ENCODE measurements at regions not wholly inside any gene's neighbourhood (a gene's known extent, or its start where the extent isn't known, plus 50 kb on each side); places are given as distances from the start of the nearest gene placed in this dataset.
"Not testable (repeated sequence)": the region's sequence is repeated elsewhere in the genome, so short reads cannot be mapped to it uniquely, and the experiment has no call there.

DNA sequence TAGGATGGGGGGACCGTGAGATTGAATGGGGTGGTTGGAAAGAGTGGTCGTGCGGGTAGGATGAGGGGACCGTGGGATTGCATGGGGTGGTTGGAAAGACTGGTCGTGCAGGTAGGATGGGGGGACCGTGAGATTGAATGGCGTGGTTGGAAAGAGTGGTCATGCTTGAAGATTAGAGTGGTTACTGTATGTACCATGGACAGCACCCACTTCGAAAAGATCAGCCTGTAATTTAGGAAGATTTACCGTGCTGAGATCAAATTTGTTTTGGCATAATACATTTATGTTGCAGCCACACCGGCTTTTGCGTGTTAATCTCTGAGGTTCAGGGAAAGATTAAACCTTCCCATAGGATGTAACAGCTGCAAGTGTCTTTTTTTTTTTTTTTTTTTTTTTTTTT, 495.2 kb upstream of the ADARB2 start:
- DNase-seq (ENCODE audit: low spot score in 2 of 2) (no peak), FAIRE-seq (no peak)

DNA sequence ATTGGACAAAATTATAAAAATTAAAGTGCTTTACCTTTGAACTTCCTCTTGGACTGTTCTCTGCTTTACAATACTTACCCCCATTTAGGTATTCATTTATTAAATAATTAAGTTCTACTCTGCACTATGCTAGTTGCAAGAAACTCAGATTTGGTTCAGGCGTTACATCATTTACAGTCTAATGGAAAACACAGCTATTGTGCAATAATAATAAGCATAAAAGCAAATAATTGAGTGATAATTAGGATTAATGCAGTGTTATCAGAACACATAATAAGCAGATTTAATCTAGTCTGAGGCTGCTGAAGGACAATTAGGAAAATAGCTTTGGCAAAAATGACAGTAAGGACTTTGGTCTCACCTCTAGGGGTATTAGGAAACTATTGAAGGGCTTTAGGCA, 493.2 kb upstream of the ADARB2 start:
- no peak for DNase-seq (ENCODE audit: low spot score in 2 of 2)
- FAIRE-seq, result no peak

DNA sequence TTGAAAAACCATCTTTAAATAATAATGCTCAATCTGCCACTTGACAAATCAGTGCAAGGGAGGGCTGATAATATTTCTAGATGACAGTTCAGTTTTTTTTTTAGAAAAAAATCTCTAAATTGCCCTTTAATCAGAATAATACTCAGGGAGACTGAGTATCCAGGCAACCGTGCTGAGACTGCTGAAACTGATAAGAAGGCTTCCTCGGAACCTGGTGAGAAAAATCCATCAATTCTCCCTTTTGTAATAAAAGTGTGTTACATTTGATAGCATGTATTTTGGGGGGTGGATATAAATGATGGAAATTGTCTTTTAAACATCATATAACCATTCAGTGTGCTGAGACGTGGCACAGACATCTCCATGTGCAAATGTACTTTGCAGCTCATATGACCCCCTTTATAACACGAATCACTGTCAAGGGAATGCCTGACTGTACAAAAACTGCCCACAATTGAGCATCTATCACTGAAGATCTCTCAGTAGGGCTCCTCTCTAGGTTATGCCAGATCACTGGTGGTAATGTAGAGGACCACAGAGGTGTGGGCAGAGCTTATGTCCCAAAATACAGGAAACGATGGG, 491.1 kb upstream of the ADARB2 start:
- DNase-seq (ENCODE audit: low spot score in 2 of 2), result no peak
- no peak for FAIRE-seq

DNA sequence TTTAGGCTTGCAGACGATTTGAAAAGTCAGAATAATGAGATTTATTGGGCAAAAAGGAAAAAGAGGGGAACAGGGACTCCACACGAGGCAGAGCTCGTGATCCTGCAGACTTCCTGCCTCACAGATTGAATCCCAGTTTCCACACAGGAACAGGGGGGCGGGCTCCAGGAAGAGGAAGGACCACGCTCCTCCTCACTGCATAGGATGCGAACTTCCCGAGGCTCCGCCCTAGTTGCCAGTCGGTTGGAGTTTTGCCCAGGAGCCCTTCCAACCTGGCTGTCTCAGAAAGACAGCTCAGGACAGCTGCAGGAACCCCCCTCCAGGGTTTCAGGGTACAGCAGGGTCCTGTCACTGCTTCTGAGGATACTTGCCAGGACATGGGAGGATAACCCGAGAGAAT, 488.3 kb upstream of the ADARB2 start:
- no peak for FAIRE-seq
- DNase-seq (ENCODE audit: low spot score in 2 of 2), result no peak

DNA sequence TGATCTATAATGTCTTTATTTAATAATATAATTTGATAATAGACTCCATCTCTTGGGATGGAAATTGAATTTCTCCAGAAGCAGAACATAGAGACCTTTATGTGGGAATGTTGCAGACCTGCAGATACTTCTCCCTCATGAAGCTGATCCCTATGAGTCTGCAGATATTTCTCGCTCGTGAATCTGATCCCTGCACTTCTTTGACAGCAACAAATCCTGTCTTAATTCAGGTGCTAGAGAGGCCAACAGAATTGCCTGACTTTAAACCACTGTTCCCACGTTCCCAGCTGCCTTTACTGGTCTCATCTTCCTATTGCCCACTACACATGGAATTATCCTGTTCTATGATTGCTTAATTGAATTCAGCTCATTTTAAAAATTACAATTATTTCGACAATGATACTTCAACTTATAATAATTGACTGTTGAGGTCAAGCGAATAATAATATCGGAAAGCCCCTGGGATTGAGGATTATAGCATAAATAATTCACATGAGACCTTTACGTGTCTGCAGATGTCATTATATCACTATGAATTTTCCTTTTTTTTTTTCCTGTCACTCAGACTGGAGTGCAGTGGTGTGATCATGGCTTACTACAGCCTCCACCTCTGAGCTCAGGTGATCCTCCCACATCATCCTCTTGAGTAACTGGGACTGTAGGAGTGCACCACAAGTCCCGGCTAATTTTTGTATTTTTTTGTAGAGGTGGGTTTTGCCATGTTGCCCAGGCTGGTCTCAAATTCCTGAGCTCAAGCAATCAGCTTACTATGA, 486.4 kb upstream of the ADARB2 start:
- no peak for DNase-seq (ENCODE audit: low spot score in 2 of 2)
- FAIRE-seq, result no peak

DNA sequence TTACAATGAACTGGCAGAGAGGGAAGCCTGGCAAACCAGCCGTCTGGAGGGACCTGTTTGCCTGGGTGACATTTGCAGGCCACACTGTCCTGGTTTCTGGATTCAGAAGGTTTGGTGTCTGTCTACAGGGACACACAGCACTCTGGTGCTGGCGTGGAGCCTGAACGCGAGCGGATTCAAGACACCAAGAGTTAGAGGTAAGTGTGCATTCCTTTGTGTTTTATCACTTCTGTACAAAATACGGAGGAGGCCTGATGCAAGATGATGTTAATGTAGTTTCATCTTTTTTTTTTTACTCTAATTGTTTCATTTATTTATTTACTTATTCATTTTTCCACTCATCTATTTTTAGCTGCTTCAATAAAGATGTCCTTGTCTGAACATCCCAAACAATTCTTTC, 485.3 kb upstream of the ADARB2 start:
- FAIRE-seq, result no peak
- no peak for DNase-seq (ENCODE audit: low spot score in 2 of 2)

DNA sequence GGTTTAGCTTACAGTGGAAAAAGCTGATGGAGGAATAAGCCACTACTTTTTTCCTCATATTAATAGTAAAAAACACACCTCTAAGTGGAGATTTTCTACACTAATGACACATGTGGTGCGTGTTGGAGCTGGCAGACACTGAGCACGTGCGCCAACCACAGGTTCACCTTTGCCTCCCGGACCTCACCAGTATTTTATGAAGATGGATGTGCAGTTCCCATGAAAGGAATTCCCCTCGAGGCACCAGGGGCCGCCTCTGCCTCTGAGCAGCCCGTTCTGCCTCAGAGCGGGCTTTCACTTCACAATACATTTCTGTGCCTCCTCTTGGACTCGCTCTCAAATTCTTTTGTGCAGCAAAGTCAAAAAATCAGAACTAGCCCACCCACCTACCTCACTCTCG, 477.5 kb upstream of the ADARB2 start:
- DNase-seq (ENCODE audit: low spot score in 2 of 2) (no peak), FAIRE-seq (no peak)

DNA sequence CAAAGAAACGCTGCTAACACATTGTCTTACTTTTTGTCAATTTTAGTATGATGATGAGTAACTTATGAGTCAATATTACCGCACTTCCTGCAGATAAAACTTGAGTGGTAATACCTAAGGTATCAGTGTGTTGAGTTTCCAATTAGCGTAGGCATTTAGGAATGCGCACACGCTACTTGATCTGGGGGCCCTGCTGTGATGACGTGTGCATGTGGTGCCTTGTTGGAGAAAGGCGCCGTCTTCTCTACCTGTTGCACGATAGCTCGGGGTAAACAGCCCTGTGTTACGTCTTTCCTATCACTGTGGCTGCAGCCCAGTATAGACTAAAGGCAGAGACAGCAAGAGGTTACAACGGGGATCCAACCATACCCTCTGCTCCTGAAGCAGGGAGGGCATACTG, 476.8 kb upstream of the ADARB2 start:
- no peak for DNase-seq (ENCODE audit: low spot score in 2 of 2)
- FAIRE-seq, result no peak

DNA sequence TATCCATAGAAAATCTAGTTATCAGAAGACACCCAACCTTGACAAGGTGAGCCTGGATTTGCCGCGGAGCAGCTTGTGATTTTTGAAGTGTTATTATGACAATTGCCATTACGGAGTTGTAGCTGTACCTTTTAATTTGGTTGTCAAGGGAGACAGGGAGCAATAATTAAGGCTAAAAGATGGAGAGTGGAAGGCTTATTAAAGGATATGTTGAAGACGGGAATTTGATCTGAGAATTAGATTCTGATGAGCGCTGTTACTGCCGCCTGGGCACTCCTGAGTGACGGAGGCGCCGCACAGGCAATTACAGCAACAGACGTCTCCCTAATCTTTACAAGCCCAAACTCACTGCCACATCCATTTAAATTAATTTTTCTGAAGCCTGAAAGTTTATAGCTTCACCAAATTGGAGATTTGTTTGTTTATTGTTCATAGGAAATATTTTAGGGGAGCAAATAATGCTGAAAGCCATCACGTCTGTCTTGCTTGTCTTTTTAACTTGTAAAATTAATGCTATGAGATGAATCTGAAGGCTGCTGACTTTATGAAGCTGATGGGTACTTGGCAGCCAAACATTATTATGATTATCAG, 475.0 kb upstream of the ADARB2 start:
- no peak for FAIRE-seq

DNA sequence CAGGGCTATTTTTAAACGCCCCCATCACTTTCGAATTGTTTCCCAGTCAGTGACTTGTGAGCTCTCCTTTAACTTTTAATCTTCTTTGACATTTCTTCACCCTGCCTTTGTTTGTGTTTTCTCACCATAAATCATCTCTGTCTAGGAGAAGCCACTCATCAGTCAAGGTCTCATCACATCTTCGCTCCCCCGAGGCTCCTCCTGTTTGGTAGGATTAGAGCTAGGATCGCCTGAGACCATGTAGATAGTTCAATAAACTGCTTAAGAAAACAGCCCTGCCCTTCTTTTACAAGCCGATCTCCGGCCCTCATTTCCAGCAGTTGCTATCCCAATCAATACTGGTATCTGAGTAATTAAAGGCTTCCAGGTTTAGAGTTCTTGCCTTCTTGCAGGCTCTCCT, 472.8 kb upstream of the ADARB2 start:
- DNase-seq (ENCODE audit: low spot score in 2 of 2) (no peak), FAIRE-seq (no peak)

More for the DNA sequence above, 475.0 kb upstream of the ADARB2 start:
- no peak for DNase-seq (ENCODE audit: low spot score in 2 of 2)

DNA sequence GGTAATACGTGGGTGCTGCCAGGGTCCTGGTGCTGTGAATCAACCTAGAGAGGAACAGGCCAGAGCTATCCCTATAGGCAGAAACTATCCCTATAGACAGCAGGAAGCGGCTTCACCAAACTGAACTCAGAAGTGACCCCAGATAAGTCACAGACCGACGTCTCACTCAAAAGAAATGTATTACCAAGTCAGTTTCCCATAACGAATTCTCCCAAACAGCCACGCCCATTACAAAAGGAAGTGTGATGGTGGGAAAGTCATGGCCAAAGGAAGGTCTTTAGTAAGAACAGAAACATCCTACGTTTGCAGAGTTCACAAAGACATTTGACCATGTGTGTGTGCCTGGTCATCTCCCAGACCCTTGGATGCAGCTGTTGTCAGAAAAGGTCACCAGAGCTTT, 470.8 kb upstream of the ADARB2 start:
- FAIRE-seq (no peak), DNase-seq (ENCODE audit: low spot score in 2 of 2) (no peak)

DNA sequence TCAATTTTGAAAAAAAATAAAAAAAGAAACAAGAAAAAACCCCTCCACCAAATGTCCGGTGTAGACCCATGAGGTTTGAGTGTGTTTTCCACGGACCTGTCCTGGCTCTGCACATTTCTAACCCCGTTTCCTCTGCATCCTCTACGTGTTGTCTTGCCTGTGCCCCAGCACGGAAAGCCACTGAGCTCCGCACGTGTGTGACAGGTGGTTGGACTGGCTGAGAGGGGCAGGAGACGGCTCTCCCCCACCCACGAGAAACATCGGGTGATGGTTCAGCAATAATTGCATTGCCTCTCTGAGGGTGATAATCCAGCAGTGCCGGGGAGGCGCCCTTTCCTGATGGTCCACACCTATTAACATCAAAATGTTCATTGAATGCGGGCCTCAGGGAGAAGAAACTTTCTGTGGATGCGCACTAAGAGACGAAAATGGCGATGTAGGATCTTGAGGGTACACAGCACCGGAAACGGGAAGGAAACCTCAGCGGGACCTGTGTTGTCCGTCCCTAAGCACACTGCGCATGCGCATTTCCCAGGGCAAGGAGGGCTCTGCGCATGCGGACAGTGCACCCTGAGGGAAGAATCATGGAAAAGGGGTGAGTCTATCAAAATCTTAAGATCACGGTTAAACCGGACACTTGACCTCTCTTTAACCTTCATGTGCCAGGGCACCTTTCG, 470.1 kb upstream of the ADARB2 start:
- FAIRE-seq (no peak), DNase-seq (ENCODE audit: low spot score in 2 of 2) (no peak)

DNA sequence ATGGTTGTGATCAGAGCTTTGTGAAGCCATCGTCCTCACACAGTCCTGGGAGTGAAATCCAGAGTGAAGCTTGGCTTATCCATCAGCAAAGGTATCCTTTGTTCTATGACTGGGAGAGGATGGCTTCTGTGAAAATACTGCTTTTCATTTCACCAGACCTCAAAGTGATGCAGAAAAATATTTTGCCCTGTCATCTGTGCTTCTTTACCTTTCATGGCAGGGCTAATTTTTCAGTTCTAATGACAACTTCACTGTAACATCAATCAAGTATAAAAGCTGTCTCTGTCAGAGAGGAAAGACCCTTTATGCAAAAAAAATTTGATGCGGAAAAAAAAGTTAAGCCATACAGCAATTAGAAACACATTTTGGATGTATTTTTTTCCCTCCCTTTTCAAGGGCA, 468.1 kb upstream of the ADARB2 start:
- FAIRE-seq, result no peak
- no peak for DNase-seq (ENCODE audit: low spot score in 2 of 2)

DNA sequence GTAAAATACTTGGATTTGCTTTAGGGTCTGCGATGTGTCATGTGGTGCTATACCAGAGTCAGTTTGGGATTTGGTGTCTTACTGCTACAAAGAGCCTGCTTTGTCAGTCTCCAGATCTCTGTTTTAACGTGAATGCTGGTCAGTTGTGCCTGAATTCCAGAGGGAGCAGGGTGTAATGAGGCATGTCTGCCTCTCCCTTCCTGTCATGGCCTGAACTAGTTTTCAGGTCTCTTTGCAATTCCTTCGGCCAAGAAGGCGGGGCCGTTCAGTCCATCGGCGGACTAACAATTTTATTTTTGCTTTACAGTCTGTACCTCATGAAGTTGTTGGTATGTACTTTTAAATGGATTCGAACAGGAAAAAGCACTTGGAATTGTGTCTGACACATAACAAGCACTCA, 465.1 kb upstream of the ADARB2 start:
- DNase-seq (ENCODE audit: low spot score in 2 of 2), result no peak
- FAIRE-seq, result no peak

DNA sequence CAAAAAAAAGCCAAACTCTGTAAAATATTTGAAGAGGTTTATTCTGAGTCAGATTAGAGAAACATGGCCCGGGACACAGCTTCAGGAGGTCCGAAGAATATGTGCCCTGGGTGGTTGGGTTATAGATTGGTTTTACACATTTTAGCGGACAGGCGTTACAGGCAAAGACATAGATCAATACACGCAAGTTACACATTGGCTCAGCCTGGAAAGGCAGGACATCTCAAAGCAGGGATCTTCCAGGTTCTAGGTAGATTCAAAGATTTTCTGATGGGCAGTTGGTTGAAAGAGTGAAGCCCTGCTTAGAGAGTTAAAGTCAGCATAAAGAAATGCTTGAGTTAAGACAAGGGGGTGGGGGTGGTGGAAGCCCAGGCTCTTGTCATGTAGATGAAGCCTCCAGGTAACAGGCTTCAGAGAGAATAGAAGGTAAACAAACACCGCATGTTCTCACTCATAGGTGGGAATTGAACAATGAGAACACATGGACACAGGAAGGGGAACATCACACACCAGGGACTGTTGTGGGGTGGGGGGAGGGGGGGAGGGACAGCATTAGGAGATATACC, 464.3 kb upstream of the ADARB2 start:
- DNase-seq (ENCODE audit: low spot score in 2 of 2) (no peak), FAIRE-seq (no peak)

DNA sequence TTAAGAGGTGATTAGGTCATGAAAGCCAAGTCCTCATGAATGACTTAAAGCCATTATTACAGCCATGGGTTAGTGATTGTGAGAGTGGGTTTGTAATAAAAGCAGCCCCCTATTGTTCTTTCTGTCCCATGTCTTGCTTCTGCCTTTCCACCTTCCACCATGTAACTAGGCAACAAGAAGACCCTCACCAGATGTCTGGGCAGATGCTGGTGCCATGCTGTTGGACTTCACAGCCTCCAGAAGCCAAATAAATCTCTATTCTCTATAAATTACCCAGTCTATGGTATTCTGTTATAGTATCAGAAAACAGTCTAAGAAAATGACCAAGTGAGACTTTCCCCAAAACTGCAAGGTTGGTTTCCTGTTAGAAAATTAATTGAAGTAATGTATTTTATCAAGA, 460.3 kb upstream of the ADARB2 start:
- no peak for DNase-seq (ENCODE audit: low spot score in 2 of 2)
- no peak for FAIRE-seq

DNA sequence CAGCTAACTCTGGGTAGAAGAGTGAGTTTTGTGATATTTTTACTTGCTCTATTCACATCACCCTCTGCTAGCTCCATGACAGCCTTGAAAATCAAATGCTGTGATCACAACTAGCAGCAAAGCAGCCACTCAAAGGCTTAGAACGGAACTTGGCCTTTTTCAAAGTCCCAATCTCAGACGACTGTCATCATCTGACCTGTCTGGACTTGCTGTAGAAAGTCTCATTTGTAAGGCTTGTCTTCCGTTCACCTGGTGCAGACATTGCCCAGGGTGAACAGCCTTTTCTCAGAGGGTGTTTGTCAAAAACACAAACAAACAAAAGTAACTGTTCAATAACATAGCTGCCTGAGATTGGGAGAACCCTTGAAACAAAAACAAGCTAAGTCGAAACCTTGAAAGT, 458.9 kb upstream of the ADARB2 start:
- no peak for DNase-seq (ENCODE audit: low spot score in 2 of 2)
- FAIRE-seq, result no peak

DNA sequence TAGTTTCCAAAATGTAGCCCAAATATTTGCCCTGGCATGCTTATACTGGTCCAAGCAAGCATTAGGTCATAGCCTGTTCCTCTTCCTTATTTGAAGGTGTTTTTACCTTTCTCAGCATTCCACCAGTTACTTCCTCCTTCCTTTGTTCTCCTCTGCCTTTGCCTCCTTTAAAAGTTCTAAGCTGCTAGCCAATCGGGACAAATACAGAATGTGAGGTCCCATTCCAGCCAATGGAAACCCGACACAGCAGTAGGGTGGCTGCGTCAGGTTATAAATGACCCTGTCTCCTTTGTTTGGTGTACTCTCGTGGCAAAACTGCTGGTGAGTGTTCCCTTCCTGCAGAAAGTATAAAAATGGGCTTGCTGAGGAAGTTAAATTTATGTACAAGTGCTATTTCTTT, 452.0 kb upstream of the ADARB2 start:
- DNase-seq (ENCODE audit: low spot score in 2 of 2); FAIRE-seq: not testable (repeated sequence)

DNA sequence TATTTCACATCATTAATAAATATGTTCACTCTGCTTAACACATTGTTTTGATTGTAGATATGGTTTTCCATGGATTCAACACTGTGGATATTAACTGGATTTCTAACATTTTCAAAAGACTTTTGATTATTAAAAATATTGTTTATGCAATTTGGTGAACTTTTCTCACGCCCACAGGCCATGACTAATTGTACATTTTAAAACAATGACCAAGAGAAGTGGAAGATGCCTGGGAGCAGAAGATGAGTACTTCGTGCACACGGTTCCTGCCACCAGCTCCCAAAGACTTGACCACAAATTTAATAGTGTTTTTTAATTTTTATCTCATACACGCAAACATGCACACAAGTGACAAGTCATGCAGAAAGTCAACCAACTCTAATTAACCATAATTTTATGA, 451.0 kb upstream of the ADARB2 start:
- DNase-seq (ENCODE audit: low spot score in 2 of 2), result no peak
- no peak for FAIRE-seq

DNA sequence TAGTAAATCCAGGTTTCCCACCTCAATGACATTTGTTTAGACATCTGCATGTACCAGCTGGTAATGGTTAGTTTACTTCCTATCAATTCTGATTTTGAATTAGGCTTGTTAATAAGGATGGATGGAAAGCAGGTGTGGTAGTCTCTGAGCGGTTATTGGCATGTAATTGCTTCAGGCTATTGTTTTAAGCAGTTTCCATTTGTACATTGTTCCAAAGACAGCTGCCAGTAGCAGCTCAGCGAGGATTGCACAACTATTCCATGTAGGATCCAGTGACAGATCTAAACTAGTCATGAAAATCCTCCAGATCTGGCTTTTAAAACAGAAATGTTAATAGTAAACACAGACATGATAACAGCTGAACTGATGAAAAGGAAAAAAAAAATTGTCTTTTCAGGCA, 436.0 kb upstream of the ADARB2 start:
- no peak for FAIRE-seq
- DNase-seq (ENCODE audit: low spot score in 2 of 2), result no peak

DNA sequence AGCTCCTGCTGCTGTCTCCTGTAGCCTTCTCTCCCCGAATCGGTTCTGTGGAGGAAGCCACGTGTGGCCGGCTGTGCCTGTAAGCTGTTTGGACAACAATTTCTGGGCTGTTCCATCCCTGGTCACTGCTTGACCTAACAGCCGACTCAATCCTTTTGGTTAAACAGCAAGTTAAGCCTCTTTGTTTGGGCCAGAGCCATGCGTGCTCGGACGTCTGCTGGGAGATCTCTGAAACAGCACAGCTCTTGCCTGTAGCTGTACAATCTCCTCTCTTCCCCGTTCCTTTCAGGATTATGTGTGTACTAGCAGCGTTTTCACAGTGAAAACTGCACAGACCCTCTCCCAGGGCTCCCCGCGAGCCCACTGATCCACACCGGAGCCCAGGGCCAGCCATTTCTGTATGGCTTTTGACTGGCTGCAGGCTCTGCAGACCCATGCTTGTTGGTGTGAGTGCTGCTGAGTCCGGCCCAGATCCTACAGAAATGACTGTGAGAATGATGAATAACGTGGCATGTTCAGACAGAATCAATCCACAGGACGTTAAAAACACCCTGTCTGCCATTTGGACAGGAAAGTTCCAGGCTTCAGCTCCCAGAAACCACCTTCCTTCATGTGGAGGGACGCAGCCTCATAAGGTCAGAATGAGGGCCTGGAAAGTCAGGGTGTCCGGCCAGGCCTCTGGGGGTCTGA, 428.6 kb upstream of the ADARB2 start:
- no peak for FAIRE-seq
- DNase-seq (ENCODE audit: low spot score in 2 of 2), result no peak

Data from frontal cortex (tissue), 3 donors.